SU-DHL-6 (cell line): ENCODE measurements at regions not wholly inside any gene's neighbourhood (a gene's known extent, or its start where the extent isn't known, plus 50 kb on each side); places are given as distances from the start of the nearest gene placed in this dataset.

Experiments used
- EZH2phosphoT487 ChIP-seq: fragments of 200-600 bp; sonication (generic), shearing (Covaris generic); conservative IDR thresholded peaks from 2 replicates; pipeline ENCODE4 v1.6.1; 2018; ENCODE audit warnings: mild to moderate bottlenecking, antibody characterized with exemption, low read length, moderate library complexity, mixed read lengths
- TF ChIP-seq, protein P1 (sequence below): fragments of 200-600 bp; sonication (generic); IDR thresholded peaks from one replicate; pipeline ENCODE4 v1.5.1; 2017; ENCODE audit warnings: antibody characterized with exemption, mild to moderate bottlenecking, low read length, moderate library complexity; ENCODE audit not compliant: insufficient read depth, poor library complexity, severe bottlenecking

DNA sequence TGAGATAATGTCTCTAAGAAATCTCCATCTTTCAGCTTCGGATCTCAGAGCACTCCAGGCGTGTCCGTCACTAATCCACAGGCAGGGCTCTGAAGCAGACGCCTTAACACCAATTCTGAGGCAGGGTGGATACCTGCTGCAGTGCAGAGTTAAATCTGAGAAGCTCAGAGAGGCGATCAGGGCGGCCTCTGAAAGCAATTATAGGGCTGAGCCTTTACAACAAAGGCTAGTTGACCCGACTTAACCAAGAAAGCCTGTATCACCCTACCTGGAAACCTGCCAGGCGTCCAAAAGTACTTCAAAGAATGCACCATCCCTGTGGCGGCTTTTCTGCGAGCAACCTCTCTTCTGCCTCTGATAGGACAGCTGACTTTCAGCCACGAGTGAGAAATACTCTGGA is 134.8 kb upstream of the MSX2 start:
- TF ChIP-seq, protein P1, sequence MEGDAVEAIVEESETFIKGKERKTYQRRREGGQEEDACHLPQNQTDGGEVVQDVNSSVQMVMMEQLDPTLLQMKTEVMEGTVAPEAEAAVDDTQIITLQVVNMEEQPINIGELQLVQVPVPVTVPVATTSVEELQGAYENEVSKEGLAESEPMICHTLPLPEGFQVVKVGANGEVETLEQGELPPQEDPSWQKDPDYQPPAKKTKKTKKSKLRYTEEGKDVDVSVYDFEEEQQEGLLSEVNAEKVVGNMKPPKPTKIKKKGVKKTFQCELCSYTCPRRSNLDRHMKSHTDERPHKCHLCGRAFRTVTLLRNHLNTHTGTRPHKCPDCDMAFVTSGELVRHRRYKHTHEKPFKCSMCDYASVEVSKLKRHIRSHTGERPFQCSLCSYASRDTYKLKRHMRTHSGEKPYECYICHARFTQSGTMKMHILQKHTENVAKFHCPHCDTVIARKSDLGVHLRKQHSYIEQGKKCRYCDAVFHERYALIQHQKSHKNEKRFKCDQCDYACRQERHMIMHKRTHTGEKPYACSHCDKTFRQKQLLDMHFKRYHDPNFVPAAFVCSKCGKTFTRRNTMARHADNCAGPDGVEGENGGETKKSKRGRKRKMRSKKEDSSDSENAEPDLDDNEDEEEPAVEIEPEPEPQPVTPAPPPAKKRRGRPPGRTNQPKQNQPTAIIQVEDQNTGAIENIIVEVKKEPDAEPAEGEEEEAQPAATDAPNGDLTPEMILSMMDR = no peak
- no peak for TF ChIP-seq EZH2phosphoT487
